ENCODE measurements at regions not wholly inside any gene's neighbourhood (a gene's known extent, or its start where the extent isn't known, plus 50 kb on each side); places are given as distances from the start of the nearest gene placed in this dataset.
A peak's percentile ranks its signal among the peaks of the same experiment; 100 is the strongest.

GRCh38 chr3:102974333-102974732, 539.5 kb downstream of the ZPLD1 start:
- TF ChIP-seq EP300 (conservative IDR thresholded peaks at IDR 0.05; ENCODE audit: poor library complexity, severe bottlenecking) (peak; percentile 79), RAD21 (conservative IDR thresholded peaks at IDR 0.05) (no peak), POLR2AphosphoS5 (IDR thresholded peaks at IDR 0.05) (peak; percentile 66)
- no peaks in the 10 kb centered on the region for H3K27me3 ChIP-seq (ENCODE audit: insufficient read depth, low read depth, low read length)
- H3K79me2 ChIP-seq (replicated peaks; ENCODE audit: insufficient read depth, low read length) = no peaks in the 10 kb centered on the region
- peak overlapping the region; percentile 23 for H3K4me3 ChIP-seq (ENCODE audit: low read length)
- peak overlapping the region; percentile 17 for H3K4me2 ChIP-seq (ENCODE audit: low read length)
- H3F3A ChIP-seq (ENCODE audit: insufficient read depth, low read length, poor library complexity, severe bottlenecking) = no peaks in the 10 kb centered on the region
- H3K27ac ChIP-seq (ENCODE audit: low read length) = peak overlapping the region; percentile 51
- H3K9me2 ChIP-seq (ENCODE audit: insufficient read depth, low read length) = no peaks in the 10 kb centered on the region
- H3K9me3 ChIP-seq (ENCODE audit: low read length) = no peaks in the 10 kb centered on the region
- no peaks in the 10 kb centered on the region for H3K36me3 ChIP-seq (ENCODE audit: insufficient read depth, low read length)
- no peaks in the 10 kb centered on the region for H4K20me1 ChIP-seq (ENCODE audit: insufficient read depth)
- no peak overlapping the region for H2AFZ ChIP-seq (ENCODE audit: low read depth, low read length)
- H3K9ac ChIP-seq (ENCODE audit: low read length) = no peak overlapping the region

GRCh38 chr3:102979191-102979590, 544.4 kb downstream of the ZPLD1 start:
- Histone ChIP-seq H4K20me1 (ENCODE audit: insufficient read depth) (no peaks in the 10 kb centered on the region), H3K27ac (ENCODE audit: low read length) (no peak overlapping the region), H3K27me3 (ENCODE audit: insufficient read depth, low read depth, low read length) (no peaks in the 10 kb centered on the region), H3F3A (ENCODE audit: insufficient read depth, low read length, poor library complexity, severe bottlenecking) (no peaks in the 10 kb centered on the region), H3K4me3 (ENCODE audit: low read length) (no peak overlapping the region), H3K9me2 (ENCODE audit: insufficient read depth, low read length) (no peaks in the 10 kb centered on the region), H3K9me3 (ENCODE audit: low read length) (no peaks in the 10 kb centered on the region), H2AFZ (ENCODE audit: low read depth, low read length) (no peak overlapping the region), H3K79me2 (replicated peaks; ENCODE audit: insufficient read depth, low read length) (no peaks in the 10 kb centered on the region), H3K4me2 (ENCODE audit: low read length) (no peak overlapping the region), H3K36me3 (ENCODE audit: insufficient read depth, low read length) (no peaks in the 10 kb centered on the region), H3K9ac (ENCODE audit: low read length) (no peak overlapping the region)
- TF ChIP-seq RAD21 (conservative IDR thresholded peaks at IDR 0.05) (no peak), EZH2 (IDR thresholded peaks at IDR 0.05; ENCODE audit: borderline replicate concordance, insufficient read depth, low read length, poor library complexity, severe bottlenecking) (no peak), EP300 (conservative IDR thresholded peaks at IDR 0.05; ENCODE audit: poor library complexity, severe bottlenecking) (no peak), MXI1 (conservative IDR thresholded peaks at IDR 0.05; ENCODE audit: poor library complexity, severe bottlenecking) (no peak), TAF1 (IDR thresholded peaks at IDR 0.05; ENCODE audit: low read depth) (no peak), POLR2AphosphoS5 (IDR thresholded peaks at IDR 0.05) (no peak), SMC3 (conservative IDR thresholded peaks at IDR 0.05; ENCODE audit: poor library complexity) (no peak), CTCF (IDR thresholded peaks at IDR 0.05; ENCODE audit: poor library complexity, severe bottlenecking) (no peak), REST (IDR thresholded peaks at IDR 0.05; ENCODE audit: borderline replicate concordance) (no peak)
